ENCODE measurements at regions not wholly inside any gene's neighbourhood (a gene's known extent, or its start where the extent isn't known, plus 50 kb on each side); places are given as distances from the start of the nearest gene placed in this dataset.

- no peak for TF ChIP-seq CTCF (conservative IDR thresholded peaks at IDR 0.05 in 1 of 2, IDR thresholded peaks at IDR 0.05 in 1 of 2; ENCODE audit: extremely low read depth in 1 of 2, insufficient read depth in 1 of 2, low read depth in 1 of 2, low read length in 2 of 2)
- TF ChIP-seq EZH2 (IDR thresholded peaks at IDR 0.05; ENCODE audit: borderline replicate concordance, low read length): no peak
These were observed 317.6 kb downstream of the TPBG start for GRCh38 chr6:82681119-82681714.
